GM18909 (cell line): ENCODE measurements at regions not wholly inside any gene's neighbourhood (a gene's known extent, or its start where the extent isn't known, plus 50 kb on each side); places are given as distances from the start of the nearest gene placed in this dataset.
A peak's percentile ranks its signal among the peaks of the same experiment; 100 is the strongest.

Experiments
- ATAC-seq: cut with Tn5 transposase; IDR thresholded peaks from one replicate; pipeline ENCODE4 v1.9.1; 2021; ENCODE audit warnings: mild to moderate bottlenecking; ENCODE audit not compliant: unreplicated experiment, poor library complexity

DNA sequence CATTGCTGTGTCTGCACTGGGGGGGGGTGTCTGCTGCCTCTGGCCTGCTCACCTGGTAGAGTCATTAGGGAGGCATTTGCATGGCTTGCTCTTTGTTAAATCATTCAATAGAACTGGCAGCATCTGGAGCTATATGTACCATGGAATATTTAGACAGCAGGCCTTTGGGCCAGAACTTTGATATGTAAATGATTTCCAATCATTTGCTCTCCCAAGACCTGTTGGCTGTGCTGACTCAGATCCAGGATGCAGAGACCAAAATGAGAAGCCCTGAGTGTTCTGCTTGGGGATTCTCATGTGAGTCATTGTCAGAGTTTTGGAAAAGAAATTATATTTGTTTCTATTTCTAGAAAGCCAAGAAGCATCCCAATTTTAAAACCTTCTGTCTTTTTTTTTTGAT is 257.6 kb upstream of the IGFBP3 start:
- no peak for ATAC-seq

DNA sequence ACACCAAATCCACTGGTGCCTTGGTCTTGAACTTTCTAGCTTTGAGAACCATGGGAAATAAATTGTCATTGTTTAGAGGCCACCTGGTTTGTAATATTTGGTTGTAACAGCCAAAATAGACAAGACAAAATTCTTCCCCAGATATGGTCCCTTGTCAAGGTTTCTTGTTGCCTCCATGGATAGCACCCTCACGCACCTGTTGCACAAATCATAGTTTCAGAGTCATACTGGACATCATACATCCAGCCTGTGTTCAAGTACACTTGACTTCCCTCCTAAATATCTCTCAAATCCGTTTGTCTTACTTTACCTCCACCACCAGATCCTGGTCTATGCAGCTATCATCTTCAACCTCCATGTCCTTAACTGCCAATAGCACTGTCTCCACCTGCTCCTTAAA is 256.7 kb upstream of the IGFBP3 start:
- no peak for ATAC-seq

DNA sequence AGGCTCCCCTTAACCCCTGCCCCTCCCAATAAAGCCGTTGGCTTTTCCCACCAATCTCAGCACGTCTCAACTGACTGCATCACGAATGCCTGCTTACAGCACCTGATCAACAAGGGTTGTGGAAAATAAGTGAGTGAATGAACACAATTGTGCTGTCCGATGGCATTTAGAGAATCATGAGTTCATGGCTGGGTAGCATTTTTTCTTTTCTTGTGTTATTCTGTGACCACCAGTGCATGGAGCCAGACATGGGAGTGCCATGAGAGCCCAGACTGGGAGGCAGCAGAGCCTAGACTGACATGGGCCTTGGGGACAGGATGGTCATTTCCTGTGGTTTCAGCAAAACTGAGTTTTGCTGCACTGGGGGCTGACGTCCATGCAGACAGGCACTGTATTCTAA is 254.1 kb upstream of the IGFBP3 start:
- no peak for ATAC-seq

DNA sequence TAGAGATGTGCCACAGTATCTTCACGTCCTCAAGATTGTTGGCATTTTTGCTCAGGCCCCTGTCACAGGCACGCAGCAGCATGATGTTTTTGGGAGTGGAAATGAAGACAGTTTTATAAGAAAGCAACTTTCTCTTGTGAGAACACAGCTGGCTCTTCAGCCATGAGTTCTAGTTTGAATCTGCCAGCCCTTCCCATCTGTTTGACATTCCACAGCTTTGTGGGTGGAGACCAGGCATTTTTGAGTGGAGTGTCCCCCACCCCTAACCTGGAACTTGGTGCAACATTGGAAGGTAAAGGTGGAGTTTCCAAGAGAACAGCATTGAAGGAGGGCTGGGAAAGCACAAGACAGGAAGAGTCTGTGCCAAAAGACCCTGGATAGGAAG is 253.1 kb upstream of the IGFBP3 start:
- ATAC-seq: no peak

DNA sequence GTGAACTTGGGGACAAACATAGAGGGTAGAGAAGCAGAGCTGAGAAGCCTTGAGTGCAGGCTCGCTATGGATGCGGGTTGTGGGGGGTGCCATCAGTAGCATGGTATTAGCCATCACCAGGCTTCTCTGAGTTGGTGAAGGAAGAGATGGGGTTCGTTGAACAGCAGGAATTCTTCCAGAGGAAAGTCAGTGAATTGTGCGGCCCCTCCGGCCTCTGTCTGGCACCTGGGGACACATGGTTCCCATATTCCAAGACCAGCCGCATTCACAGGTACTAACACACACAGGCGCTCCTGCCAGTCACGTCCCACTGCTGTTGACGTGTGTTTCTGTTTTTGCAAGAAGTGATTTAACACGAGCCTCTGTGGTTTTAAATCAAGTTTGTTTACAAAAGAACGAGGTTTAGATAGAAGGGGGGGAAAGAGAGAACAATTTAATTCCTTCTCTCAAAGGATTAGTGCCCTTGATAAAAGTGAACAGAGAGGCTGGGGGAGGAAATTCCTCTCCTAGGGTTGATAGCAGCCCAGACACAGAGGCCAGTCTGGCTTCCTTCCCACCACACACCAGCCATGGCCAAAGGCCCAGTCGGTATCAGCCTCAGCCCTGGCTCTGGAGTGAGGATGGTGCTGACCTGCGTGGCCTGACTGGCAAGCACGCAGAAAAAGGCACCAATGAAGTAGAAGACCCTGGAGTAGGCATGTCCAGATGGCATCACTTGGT is 252.6 kb upstream of the IGFBP3 start:
- ATAC-seq: no peak

DNA sequence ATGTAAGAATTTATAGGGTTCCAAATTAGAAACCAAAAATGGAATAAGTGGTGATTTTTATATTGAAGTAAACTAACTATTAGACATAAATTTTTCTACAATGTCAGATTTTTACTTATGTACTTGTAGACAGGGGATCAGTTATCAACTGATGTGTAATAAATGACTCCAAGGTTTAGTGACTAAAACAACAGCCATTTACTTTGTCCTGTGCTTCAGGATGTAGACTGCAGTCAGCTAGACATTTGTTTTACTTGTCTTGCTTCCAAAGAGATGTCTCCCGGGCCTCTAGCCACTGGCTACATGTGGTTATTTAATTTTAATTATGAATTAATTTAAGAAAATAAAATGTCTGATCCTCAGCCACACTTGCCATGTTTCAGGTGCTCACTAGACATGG is 249.7 kb upstream of the IGFBP3 start:
- no peak for ATAC-seq

DNA sequence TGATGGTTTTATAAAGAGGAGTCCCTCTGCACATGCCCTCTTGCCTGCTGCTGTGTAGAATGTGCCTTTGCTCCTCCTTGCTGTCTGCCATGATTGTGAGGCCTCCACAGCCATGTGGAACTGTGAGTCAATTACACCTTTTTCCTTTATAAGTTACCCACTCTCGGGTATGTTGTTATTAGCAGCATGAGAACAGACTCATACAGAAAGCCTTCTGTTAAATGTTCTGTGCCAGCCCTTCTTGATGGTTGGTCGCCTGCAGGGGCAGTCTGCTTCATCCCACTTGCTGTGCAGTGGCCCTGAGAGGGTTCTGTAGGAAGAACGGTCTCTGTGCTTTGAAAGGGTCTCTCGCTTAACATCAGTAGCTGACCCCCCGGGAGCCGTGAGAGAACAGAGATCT is 248.9 kb upstream of the IGFBP3 start:
- ATAC-seq: no peak

DNA sequence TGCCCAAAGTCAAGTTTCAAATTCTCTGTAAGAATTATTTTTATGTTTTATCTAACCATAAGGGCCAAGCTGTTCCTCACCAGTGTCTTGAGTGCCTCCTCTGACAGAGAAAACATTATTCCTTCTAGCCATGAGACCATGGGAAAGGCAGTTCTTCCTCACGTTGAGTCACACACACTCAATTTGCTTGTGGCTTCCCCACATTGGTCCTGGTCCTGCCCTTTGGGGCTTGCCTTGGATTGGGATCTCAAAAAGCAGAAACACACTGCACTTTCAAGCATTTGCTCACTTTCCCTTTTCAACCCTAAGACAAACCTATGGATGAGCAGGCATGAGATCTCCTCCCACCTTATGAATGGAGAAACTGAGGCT is 248.3 kb upstream of the IGFBP3 start:
- ATAC-seq: no peak

DNA sequence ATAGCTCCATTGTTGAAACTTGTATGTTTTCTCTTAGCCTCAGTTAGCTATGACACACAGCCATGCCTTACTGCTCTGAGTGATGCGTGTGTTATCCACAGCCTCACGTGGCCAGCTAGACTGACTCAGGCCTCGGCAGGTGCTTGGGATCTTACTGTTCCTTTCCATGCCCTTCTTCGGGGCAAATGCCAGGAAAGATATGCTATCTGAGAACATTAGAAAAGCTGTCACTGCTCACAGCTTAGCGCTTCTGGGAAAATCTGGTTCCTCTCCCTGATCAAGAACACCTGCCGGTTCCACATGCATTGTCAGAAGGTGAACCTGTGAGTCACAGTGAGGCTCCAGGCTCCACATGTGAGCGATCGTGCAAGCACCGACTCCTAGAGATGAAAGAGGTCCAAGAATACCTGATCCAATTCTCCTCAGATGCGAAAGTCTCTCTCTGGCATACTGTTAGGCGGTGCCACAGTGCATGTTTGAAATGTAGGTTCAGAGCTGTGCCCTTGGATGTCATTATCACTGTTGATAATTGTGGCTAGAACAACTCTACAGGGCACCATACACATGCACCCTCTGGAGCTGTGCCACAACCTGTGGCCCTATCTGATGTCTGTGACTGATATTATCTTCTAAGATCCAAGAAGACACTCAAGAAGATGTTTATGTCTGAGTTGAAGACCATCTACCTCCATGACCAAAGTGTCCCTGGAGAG is 247.8 kb upstream of the IGFBP3 start:
- no peak for ATAC-seq

DNA sequence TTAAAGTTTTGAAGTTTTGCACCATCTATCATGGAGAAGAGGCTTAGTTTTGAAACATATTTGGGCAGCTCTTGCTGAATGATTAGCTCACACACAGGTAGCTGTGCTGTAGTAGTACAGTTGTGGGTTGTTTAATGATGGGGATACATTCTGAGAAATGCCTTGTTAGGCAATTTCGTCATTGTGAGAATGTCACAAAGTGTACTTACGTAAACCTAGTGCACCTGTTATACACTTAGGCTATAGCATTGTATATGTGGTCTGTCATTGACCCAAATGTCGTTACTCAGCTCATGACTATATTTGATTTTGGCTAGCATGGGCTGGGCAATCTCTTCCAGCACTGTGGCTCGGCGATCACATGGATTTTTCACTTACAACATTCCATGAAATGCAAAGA is 247.2 kb upstream of the IGFBP3 start:
- ATAC-seq: no peak

DNA sequence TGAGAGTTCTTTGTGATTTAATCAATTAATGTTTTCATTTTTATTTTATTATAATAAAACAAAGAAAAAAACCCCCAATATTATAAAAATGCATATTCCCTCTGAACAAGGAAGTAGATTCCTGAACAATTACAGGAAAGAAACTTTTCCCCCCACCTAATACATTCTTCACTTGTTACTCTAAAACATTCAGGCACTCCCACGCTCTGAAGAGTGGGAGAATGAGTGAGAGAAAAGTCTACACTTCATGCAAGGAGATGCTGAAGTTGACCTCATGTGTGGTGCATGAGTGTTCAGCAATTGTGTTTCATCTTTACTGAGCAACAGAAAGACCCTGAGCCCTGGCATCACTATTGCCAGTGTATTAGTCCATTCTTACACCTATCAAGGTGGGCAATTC is 244.2 kb upstream of the IGFBP3 start:
- no peak for ATAC-seq

DNA sequence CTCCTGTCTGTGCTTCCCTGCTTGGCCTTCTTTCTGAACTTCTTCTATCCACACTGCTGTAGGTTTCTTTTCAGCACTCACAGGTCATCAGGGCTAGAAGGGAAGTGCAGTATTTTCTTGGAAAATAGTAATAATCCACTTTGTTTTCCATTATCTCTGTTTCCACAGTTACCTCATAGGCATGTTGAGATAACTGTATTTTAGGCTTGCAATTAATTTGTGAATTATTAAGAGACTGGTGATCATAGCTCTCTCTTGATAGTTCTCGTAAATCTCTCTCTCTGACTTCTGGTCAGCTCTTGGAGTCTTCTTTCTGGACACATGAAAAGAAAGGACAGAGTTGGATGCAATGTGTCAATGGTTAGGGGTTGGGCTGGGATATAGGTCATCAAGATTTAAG is 243.6 kb upstream of the IGFBP3 start:
- no peak for ATAC-seq

DNA sequence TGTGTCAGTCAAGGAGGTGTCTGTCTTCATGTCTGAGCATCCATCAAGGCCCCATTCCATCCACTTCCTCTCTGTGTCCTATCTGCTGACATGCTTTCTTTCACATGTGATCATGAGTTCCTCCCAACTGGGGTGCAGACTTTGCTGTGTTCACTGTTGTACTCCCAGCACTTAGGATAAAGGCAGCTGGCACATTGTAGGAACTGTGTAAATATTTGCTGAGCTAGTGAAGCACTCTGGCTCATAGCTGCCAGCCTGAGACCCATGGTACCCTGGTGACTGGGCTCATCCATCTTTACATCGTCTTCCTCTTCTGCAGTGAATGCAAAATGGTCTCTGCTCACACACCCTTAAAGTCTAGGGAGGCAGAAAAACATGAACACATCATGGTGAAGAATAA is 242.2 kb upstream of the IGFBP3 start:
- ATAC-seq: no peak

DNA sequence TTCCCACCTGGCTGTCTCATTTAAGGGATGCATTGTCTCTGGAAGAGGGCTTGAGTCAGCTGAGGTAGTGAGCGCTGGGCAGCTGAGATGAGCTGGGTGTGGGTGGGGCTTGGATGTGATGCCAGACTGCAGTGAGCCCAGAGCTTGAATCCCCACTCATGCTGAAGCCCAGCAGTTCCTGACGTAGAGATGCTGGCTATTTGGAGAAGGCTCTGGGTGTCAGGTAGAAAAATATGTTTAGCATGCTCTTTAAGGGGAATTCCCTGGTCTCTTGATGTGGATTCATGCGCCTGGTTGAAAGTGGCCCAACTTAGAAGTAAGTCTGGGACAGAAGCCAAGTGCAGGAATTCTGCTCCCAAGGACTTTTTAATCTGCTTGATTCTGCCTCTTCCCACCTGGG is 241.5 kb upstream of the IGFBP3 start:
- ATAC-seq: no peak

DNA sequence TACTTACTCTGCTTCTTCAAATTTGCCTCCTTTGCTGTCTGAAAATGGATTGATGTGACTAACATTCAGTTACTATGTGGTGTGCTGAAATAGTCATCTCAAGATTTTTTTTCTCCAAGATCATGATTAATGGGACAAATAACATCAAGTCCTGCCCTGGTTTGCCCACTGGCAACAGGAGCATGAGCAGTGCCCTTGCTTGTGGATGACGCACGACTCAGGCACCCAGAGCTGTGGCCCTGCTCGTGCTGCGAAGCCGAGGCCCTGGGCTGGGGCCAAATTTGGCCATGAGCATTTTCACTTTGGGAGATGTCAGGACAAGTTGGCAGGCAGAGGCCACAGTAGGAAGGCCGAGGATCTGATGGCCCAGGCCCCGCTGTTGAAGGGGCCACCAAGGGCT is 239.8 kb upstream of the IGFBP3 start:
- no peak for ATAC-seq

DNA sequence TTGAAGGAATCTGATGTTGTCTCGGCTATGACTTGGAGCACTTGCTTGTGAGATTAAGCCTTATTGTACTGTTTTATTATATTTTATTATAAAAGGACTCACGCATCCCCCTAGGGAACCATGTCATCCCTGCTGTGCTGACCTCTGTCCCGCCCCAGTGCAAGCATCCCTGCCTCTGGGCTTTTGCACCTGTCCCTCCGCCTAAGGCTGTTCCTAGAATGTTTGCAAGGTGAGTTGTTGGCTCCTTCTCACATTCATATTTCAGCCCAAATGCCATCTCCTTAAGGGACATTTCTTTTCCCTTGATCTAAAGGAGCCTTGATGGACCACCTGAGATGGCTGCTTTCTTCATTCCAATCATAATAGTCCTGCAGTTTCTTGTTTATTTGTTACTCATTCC is 236.9 kb upstream of the IGFBP3 start:
- no peak for ATAC-seq

DNA sequence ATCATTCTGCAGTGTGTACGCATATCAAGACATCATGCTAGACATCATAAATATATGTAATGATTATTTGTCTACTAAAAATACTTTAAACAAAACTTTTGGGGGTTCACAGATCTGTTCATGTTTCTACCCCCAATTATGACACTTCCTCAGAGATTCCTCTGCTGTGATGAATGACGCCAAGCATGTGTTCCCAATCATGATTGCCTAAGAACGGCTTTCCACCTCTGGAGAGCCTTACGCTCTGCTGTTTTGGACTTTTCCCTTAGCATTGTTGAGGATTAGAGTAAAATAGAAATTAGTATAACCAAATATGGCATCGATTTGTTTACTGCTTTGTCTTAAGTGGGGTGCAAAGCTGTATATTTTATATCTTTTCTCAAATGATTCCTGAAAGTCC is 236.3 kb upstream of the IGFBP3 start:
- ATAC-seq: no peak

DNA sequence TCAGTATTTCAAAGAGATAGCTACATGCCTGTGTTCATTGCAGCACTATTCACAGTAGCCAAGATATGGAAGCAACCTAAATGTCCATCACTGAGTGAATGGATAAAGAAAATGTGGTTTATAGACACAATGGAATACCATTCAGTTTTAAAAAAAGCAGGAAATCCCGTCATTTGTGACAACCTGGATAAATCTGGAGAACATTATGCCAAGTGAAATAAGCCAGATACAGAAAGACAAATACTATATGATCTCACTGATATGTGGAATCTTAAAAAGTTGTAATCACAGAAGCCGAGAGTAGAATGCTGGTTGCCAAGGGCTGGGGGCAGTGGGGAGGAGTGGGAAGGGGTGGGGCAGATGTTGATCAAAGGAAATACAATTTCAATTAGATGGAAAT is 235.8 kb upstream of the IGFBP3 start:
- ATAC-seq: no peak

DNA sequence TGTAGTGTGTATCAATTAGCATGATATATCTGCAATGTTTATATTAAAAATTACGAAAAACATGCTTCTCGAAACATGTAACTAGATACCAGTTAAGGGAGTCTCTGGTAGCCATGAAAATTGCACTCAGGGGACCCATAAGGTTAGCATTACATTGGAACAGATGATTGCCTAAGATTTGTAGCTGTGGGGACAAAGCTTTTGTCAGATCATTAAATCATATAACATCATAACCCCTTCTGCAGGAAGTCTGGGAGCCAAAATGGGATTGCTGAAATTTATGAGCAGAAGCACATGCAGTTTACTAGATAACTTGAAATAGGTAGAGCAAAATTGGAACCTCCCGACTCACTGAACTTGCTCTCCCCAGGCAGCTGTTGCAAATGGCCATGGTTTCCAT is 235.0 kb upstream of the IGFBP3 start:
- no peak for ATAC-seq

DNA sequence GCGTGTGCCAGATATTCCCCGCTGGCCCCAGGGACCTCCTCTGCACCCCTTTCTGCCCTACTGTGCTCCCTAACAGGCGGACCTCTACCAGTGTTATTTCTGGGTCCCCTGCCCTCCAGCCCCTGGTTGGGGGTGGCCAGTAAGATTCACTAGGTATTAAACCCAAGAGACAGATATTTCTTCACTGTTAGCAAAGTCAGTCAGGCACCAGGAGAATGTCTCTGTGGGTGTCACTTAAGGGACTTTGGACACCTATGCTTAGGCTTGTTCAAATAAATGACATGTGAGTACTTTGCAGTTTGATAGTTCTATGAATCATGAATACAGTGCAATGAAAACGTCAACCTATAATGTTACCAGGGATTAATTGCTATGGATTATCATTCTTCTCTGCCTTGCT is 234.3 kb upstream of the IGFBP3 start:
- ATAC-seq: no peak

DNA sequence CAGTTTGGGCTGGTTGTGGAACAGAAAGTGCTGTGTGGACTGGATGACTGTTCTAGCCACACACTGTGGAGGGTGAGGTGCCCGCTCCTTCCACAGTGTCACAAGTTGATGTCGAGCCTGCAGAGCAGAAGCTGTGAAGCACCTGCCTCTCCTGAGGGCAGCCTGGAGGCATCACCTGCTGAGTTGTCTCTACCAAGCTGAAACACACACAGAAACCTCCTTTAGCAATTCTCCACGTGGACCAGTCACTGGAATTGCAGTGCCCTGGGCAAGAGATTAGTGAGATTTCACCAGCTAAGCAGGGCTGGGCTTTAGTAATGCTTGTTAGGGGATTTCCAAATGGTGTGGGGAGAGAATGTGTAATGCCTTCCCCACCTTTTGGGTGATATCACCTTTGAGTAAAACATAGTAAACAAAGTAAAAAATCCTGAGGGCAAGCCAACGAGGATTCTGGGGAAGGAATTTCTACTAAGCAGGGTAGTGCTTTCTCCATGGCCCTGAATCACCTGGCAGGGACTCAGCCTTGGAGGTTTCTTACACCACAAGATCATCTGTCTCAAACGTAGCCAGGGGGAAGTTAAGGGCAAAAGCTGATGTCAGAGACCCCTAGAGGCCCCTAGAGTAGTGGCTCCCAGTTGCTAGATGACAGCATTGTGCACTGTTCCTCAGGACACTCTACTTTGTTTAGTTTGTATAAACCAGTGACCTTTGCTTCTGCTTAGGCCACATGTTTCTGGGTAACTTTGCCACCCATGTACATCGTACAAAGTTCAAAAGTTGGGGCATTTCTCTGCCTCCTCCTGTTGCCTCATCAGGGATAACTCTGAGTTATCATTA is 233.1 kb upstream of the IGFBP3 start:
- peak; percentile 52 for ATAC-seq

DNA sequence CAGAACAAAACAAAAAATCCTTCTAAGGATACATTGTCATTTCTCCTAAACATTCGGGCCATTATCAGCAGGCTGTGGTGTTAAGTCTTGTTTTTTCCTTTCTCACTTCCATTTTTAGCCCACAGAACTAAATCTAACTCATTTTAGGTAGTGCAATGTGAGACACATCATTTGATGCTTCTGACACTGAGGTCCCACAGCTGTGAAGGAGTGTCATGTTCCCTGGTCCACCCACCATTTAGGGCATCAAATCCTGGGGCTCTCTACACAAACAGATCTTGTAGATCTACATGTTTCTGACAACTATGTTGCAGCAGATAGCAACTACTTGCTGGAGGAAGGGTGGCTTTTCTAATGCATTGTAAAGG is 232.5 kb upstream of the IGFBP3 start:
- peak; percentile 41 for ATAC-seq
